ENCODE measurements at regions not wholly inside any gene's neighbourhood (a gene's known extent, or its start where the extent isn't known, plus 50 kb on each side); places are given as distances from the start of the nearest gene placed in this dataset.
"Not testable (repeated sequence)": the region's sequence is repeated elsewhere in the genome, so short reads cannot be mapped to it uniquely, and the experiment has no call there.

- Mint-ChIP-seq H3K36me3 (no peaks in the 10 kb centered on the region), H3K9me3 (peaks cover 0 to 3% (median 0%) of the 10 kb centered on the region in 9 donors), H3K27me3 (peaks cover 0 to 32% (median 17%) of the 10 kb centered on the region in 5 donors), H3K4me1 (no peaks in the 10 kb centered on the region), H3K27ac (no peak overlapping the region), H3K4me3 (no peak overlapping the region)
- no peak for ATAC-seq
- no peak for DNase-seq
- POLR2A ChIA-PET: no interaction called here
These were observed 63.3 kb downstream of the RBFOX3 start for GRCh38 chr17:79547586-79547985.

GRCh38 chr17:79547171-79547570 lies 63.7 kb downstream of the RBFOX3 start:
- ATAC-seq, DNase-seq, H3K36me3 Mint-ChIP-seq, H3K27ac Mint-ChIP-seq, POLR2A ChIA-PET, H3K4me1 Mint-ChIP-seq, H3K9me3 Mint-ChIP-seq, H3K4me3 Mint-ChIP-seq: not testable (repeated sequence)
- peaks cover 0 to 32% (median 17%) of the 10 kb centered on the region in 5 donors for H3K27me3 Mint-ChIP-seq

DNA sequence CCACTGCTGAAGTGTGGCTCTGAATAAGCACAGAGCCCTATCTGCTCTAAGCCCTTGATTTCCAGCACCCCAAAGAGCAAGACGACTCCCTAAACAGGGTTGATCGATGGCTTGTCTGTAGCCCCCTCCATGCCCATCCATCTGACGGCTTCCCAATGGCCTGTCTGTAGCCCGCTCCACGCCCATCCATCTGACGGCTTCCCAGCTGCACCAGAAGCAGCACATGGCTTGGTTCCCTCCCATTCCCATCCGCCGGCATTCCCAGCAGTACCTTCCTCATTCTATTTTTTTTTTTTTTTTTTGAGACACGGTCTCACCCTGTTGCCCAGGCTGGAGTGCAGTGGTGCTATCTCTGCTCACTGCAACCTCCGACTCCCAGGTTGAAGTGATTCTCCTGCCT lies 64.5 kb downstream of the RBFOX3 start:
- no peak for DNase-seq
- Mint-ChIP-seq H3K27ac (no peak overlapping the region), H3K36me3 (no peaks in the 10 kb centered on the region), H3K4me3 (peak overlapping the region in 1 of 10 donors; percentile 59), H3K9me3 (peaks cover 0 to 2% (median 0%) of the 10 kb centered on the region in 9 donors), H3K4me1 (no peaks in the 10 kb centered on the region), H3K27me3 (peaks cover 0 to 32% (median 17%) of the 10 kb centered on the region in 5 donors)
- POLR2A ChIA-PET: no interaction called here
- no peak for ATAC-seq

- Mint-ChIP-seq H3K9me3 (peaks cover 0 to under 1% (median 0%) of the 10 kb centered on the region in 9 donors), H3K4me3 (no peak overlapping the region), H3K36me3 (no peaks in the 10 kb centered on the region), H3K4me1 (no peaks in the 10 kb centered on the region), H3K27me3 (peaks cover 0 to 32% (median 16%) of the 10 kb centered on the region in 5 donors), H3K27ac (peak overlapping the region in 1 of 10 donors; percentile 66)
- no peak for ATAC-seq
- no peak for DNase-seq
- POLR2A ChIA-PET: no interaction called here
These were observed 65.4 kb downstream of the RBFOX3 start for GRCh38 chr17:79545251-79546005.

- no peak overlapping the region for H3K4me3 Mint-ChIP-seq
- ATAC-seq (no peak), DNase-seq (no peak)
- no peaks in the 10 kb centered on the region for H3K4me1 Mint-ChIP-seq
- H3K27me3 Mint-ChIP-seq: peaks cover 0 to 32% (median 16%) of the 10 kb centered on the region in 5 donors
- no peaks in the 10 kb centered on the region for H3K9me3 Mint-ChIP-seq
- POLR2A ChIA-PET: no interaction called here
- no peak overlapping the region for H3K27ac Mint-ChIP-seq
- no peaks in the 10 kb centered on the region for H3K36me3 Mint-ChIP-seq
These were observed 66.5 kb downstream of the RBFOX3 start for GRCh38 chr17:79544142-79544914.

- Mint-ChIP-seq H3K4me1 (no peaks in the 10 kb centered on the region), H3K27me3 (peaks cover 0 to 32% (median 16%) of the 10 kb centered on the region in 5 donors), H3K27ac (no peak overlapping the region), H3K4me3 (no peak overlapping the region), H3K9me3 (no peaks in the 10 kb centered on the region), H3K36me3 (no peaks in the 10 kb centered on the region)
- POLR2A ChIA-PET: no interaction called here
- ATAC-seq: no peak
- DNase-seq: no peak
These were observed 67.3 kb downstream of the RBFOX3 start for GRCh38 chr17:79543531-79543930.

DNA sequence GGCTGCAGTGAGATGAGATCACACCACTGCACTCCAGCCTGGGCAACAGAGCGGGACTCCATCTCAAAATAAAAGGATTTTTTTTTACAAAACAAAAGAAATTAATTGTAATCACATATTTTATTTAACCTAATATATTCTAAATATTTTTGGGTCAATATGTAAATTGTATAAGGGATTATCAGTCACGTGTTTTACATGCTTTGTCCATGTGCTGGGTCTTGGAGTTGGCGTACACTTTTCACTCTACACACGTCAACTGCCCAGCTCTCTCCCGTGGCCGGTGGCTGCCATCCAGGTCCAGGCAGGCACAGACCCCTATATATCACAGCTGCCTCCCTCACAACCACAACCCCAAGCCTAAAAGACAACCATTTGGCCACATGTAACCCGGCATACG lies 68.1 kb downstream of the RBFOX3 start:
- Mint-ChIP-seq H3K27ac (no peak overlapping the region), H3K27me3 (peaks cover 0 to 32% (median 16%) of the 10 kb centered on the region in 5 donors), H3K4me1 (no peaks in the 10 kb centered on the region), H3K36me3 (no peaks in the 10 kb centered on the region), H3K4me3 (no peak overlapping the region), H3K9me3 (no peaks in the 10 kb centered on the region)
- DNase-seq (no peak), ATAC-seq (no peak)
- POLR2A ChIA-PET: no interaction called here

DNA sequence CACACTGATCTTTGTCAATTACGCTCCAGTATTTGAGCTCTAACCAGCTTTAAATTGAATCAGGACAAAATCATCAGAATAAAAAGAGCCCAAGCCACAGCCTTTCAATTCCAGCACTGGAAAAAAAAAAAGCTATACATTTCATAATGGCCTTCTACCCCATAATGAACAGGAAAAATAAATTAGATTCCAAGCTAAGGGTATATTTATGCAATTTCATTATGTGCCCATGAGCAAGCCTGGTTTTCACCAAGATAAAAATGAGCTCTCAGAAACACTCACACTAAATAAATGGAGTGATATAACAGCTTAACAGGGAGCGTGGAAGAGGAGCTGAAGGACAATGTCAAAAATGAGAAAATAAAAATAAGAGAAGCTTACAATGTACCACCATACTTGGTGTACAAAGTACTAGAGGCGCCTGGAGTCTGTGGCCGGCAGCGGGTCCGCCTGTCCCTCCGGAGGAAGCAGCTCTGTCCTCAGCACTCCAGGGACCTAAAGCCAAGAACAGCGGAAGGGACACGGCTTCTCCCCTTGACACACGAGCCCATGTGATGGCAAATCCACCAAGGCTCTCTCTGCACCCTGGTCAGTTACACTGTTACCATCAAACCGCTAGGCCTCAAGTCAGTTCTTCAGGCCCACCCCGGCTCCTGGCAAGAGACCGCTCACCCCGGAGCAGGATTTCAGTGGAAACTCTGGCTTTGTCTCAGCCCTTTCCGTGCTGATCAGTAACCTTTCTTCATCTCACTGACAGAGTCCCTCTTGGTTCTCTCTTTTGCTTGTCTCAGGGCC lies 69.6 kb downstream of the RBFOX3 start:
- H3K9me3 Mint-ChIP-seq: no peaks in the 10 kb centered on the region
- no peak overlapping the region for H3K27ac Mint-ChIP-seq
- no peak for DNase-seq
- peaks cover 0 to 35% (median 12%) of the 10 kb centered on the region in 5 donors for H3K27me3 Mint-ChIP-seq
- no peak for ATAC-seq
- H3K4me3 Mint-ChIP-seq: no peak overlapping the region
- POLR2A ChIA-PET: no interaction called here
- no peaks in the 10 kb centered on the region for H3K36me3 Mint-ChIP-seq
- no peaks in the 10 kb centered on the region for H3K4me1 Mint-ChIP-seq

- POLR2A ChIA-PET: no interaction called here
- H3K36me3 Mint-ChIP-seq: no peaks in the 10 kb centered on the region
These were observed 70.7 kb downstream of the RBFOX3 start for GRCh38 chr17:79539944-79540705.

GRCh38 chr17:79538291-79538690 lies 72.6 kb downstream of the RBFOX3 start:
- no peak for ATAC-seq
- DNase-seq: peak in 1 of 10 donors; percentile 46
- no peaks in the 10 kb centered on the region for H3K4me1 Mint-ChIP-seq
- H3K36me3 Mint-ChIP-seq: no peaks in the 10 kb centered on the region
- no peak overlapping the region for H3K27ac Mint-ChIP-seq
- H3K27me3 Mint-ChIP-seq: peaks cover 0 to 11% (median 8%) of the 10 kb centered on the region in 5 donors
- H3K9me3 Mint-ChIP-seq: no peaks in the 10 kb centered on the region
- POLR2A ChIA-PET: no interaction called here
- H3K4me3 Mint-ChIP-seq: no peak overlapping the region

More at GRCh38 chr17:79539944-79540705, 70.7 kb downstream of the RBFOX3 start:
- H3K27ac Mint-ChIP-seq: no peak overlapping the region
- H3K27me3 Mint-ChIP-seq: peaks cover 0 to 24% (median 9%) of the 10 kb centered on the region in 5 donors
- H3K9me3 Mint-ChIP-seq: no peaks in the 10 kb centered on the region
- no peak overlapping the region for H3K4me3 Mint-ChIP-seq
- no peak for ATAC-seq
- peak in 1 of 10 donors; percentile 61 for DNase-seq
- no peaks in the 10 kb centered on the region for H3K4me1 Mint-ChIP-seq

- Mint-ChIP-seq H3K9me3 (no peaks in the 10 kb centered on the region), H3K27me3 (peaks cover 0 to 14% (median 8%) of the 10 kb centered on the region in 5 donors), H3K4me1 (no peaks in the 10 kb centered on the region), H3K36me3 (no peaks in the 10 kb centered on the region), H3K4me3 (no peak overlapping the region), H3K27ac (no peak overlapping the region)
- DNase-seq (peak in 1 of 10 donors; percentile 54), ATAC-seq (no peak)
- POLR2A ChIA-PET: no interaction called here
These were observed 73.2 kb downstream of the RBFOX3 start for GRCh38 chr17:79537686-79538085.

DNA sequence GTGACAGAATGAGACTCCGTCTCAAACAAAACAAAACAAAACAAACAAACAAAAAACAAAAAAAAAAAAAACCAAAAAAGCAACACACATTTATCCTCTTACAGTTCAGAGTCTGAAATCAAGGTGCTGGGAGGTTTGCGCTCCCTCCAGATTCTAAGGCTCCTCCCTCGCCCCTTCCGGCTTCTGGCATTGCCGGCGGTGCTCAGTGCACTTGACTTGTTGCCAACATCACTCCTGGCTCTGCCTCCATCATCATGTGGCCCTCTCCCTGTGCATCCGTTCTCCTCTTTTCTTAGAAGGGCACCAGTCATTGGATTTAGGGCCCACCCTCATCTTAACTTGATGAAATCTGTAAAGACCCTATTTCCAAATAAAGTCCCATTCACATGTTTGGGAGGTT lies 73.8 kb downstream of the RBFOX3 start:
- POLR2A ChIA-PET: no interaction called here
- Mint-ChIP-seq H3K9me3 (no peaks in the 10 kb centered on the region), H3K27ac (no peak overlapping the region), H3K36me3 (no peaks in the 10 kb centered on the region), H3K27me3 (peaks cover 0 to 20% (median 13%) of the 10 kb centered on the region in 5 donors), H3K4me1 (no peaks in the 10 kb centered on the region), H3K4me3 (no peak overlapping the region)
- no peak for ATAC-seq
- peak in 1 of 10 donors; percentile 9 for DNase-seq

All from naive thymus-derived CD8-positive, alpha-beta T cell (primary cell).